ENCODE measurements at regions not wholly inside any gene's neighbourhood (a gene's known extent, or its start where the extent isn't known, plus 50 kb on each side); places are given as distances from the start of the nearest gene placed in this dataset.

- TF ChIP-seq, protein P1, sequence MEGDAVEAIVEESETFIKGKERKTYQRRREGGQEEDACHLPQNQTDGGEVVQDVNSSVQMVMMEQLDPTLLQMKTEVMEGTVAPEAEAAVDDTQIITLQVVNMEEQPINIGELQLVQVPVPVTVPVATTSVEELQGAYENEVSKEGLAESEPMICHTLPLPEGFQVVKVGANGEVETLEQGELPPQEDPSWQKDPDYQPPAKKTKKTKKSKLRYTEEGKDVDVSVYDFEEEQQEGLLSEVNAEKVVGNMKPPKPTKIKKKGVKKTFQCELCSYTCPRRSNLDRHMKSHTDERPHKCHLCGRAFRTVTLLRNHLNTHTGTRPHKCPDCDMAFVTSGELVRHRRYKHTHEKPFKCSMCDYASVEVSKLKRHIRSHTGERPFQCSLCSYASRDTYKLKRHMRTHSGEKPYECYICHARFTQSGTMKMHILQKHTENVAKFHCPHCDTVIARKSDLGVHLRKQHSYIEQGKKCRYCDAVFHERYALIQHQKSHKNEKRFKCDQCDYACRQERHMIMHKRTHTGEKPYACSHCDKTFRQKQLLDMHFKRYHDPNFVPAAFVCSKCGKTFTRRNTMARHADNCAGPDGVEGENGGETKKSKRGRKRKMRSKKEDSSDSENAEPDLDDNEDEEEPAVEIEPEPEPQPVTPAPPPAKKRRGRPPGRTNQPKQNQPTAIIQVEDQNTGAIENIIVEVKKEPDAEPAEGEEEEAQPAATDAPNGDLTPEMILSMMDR (IDR thresholded peaks at IDR 0.05; ENCODE audit: insufficient read depth, low read length): no peak
- TF ChIP-seq SPI1 (IDR thresholded peaks at IDR 0.05; ENCODE audit: borderline replicate concordance, low read depth): no peak
- TF ChIP-seq GABPA (IDR thresholded peaks at IDR 0.05; ENCODE audit: low read depth): no peak
- no peak for TF ChIP-seq POLR2AphosphoS5 (IDR thresholded peaks at IDR 0.05; ENCODE audit: low read depth)
Observed at GRCh38 chr2:128642316-128642715, 323.6 kb upstream of the HS6ST1 start.

All from HL-60 (cell line).